ENCODE measurements at regions not wholly inside any gene's neighbourhood (a gene's known extent, or its start where the extent isn't known, plus 50 kb on each side); places are given as distances from the start of the nearest gene placed in this dataset.
"Not testable (repeated sequence)": the region's sequence is repeated elsewhere in the genome, so short reads cannot be mapped to it uniquely, and the experiment has no call there.

- FAIRE-seq (no peak), DNase-seq (ENCODE audit: insufficient read length) (no peak)
- no peak for TF ChIP-seq POLR2AphosphoS5 (IDR thresholded peaks at IDR 0.05; ENCODE audit: low read depth, low read length)
- no peak for TF ChIP-seq TAF1 (IDR thresholded peaks at IDR 0.05; ENCODE audit: borderline replicate concordance, low read depth, low read length)
- no peak for TF ChIP-seq POLR2A (IDR thresholded peaks at IDR 0.05; ENCODE audit: low read depth, low read length)
Observed at GRCh38 chr4:79197275-79198009, 128.4 kb downstream of the NAA11 start.

GRCh38 chr4:79191292-79191691 is 134.6 kb downstream of the NAA11 start:
- not testable (repeated sequence) for DNase-seq (ENCODE audit: insufficient read length); FAIRE-seq

GRCh38 chr4:79185526-79186045 is 140.3 kb downstream of the NAA11 start:
- DNase-seq (ENCODE audit: insufficient read length) (no peak), FAIRE-seq (no peak)
- no peak for TF ChIP-seq TAF1 (IDR thresholded peaks at IDR 0.05; ENCODE audit: borderline replicate concordance, low read depth, low read length)
- TF ChIP-seq POLR2A (IDR thresholded peaks at IDR 0.05; ENCODE audit: low read depth, low read length) = no peak
- no peak for TF ChIP-seq POLR2AphosphoS5 (IDR thresholded peaks at IDR 0.05; ENCODE audit: low read depth, low read length)

- no peak for TF ChIP-seq POLR2AphosphoS5 (IDR thresholded peaks at IDR 0.05; ENCODE audit: low read depth, low read length)
- FAIRE-seq (no peak), DNase-seq (ENCODE audit: insufficient read length) (no peak)
Observed at GRCh38 chr4:79184476-79184875, 141.4 kb downstream of the NAA11 start.

GRCh38 chr4:79182209-79182608 is 143.7 kb downstream of the NAA11 start:
- TF ChIP-seq POLR2AphosphoS5 (IDR thresholded peaks at IDR 0.05; ENCODE audit: low read depth, low read length) = no peak
- TF ChIP-seq POLR2A (IDR thresholded peaks at IDR 0.05; ENCODE audit: low read depth, low read length) = no peak
- TF ChIP-seq TAF1 (IDR thresholded peaks at IDR 0.05; ENCODE audit: borderline replicate concordance, low read depth, low read length) = no peak
- DNase-seq (ENCODE audit: insufficient read length) (no peak), FAIRE-seq (no peak)

GRCh38 chr4:79181190-79181589 is 144.7 kb downstream of the NAA11 start:
- FAIRE-seq = no peak

GRCh38 chr4:79178760-79179159 is 147.1 kb downstream of the NAA11 start:
- DNase-seq (ENCODE audit: insufficient read length) = no peak
- FAIRE-seq = no peak
- no peak for TF ChIP-seq POLR2A (IDR thresholded peaks at IDR 0.05; ENCODE audit: low read depth, low read length)
- TF ChIP-seq POLR2AphosphoS5 (IDR thresholded peaks at IDR 0.05; ENCODE audit: low read depth, low read length) = no peak
- no peak for TF ChIP-seq TAF1 (IDR thresholded peaks at IDR 0.05; ENCODE audit: borderline replicate concordance, low read depth, low read length)

More at GRCh38 chr4:79181190-79181589, 144.7 kb downstream of the NAA11 start:
- TF ChIP-seq POLR2AphosphoS5 (IDR thresholded peaks at IDR 0.05; ENCODE audit: low read depth, low read length) = no peak
- no peak for TF ChIP-seq TAF1 (IDR thresholded peaks at IDR 0.05; ENCODE audit: borderline replicate concordance, low read depth, low read length)
- TF ChIP-seq POLR2A (IDR thresholded peaks at IDR 0.05; ENCODE audit: low read depth, low read length) = no peak
- no peak for DNase-seq (ENCODE audit: insufficient read length)

- FAIRE-seq = no peak
- no peak for TF ChIP-seq TAF1 (IDR thresholded peaks at IDR 0.05; ENCODE audit: borderline replicate concordance, low read depth, low read length)
- TF ChIP-seq POLR2A (IDR thresholded peaks at IDR 0.05; ENCODE audit: low read depth, low read length) = no peak
- TF ChIP-seq POLR2AphosphoS5 (IDR thresholded peaks at IDR 0.05; ENCODE audit: low read depth, low read length) = no peak
- no peak for DNase-seq (ENCODE audit: insufficient read length)
Observed at GRCh38 chr4:79177388-79177787, 148.5 kb downstream of the NAA11 start.

GRCh38 chr4:79176351-79176750 is 149.5 kb downstream of the NAA11 start:
- no peak for DNase-seq (ENCODE audit: insufficient read length)
- TF ChIP-seq POLR2AphosphoS5 (IDR thresholded peaks at IDR 0.05; ENCODE audit: low read depth, low read length) (no peak), POLR2A (IDR thresholded peaks at IDR 0.05; ENCODE audit: low read depth, low read length) (no peak), TAF1 (IDR thresholded peaks at IDR 0.05; ENCODE audit: borderline replicate concordance, low read depth, low read length) (no peak)
- no peak for FAIRE-seq

GRCh38 chr4:79175716-79176115 is 150.1 kb downstream of the NAA11 start:
- no peak for TF ChIP-seq TAF1 (IDR thresholded peaks at IDR 0.05; ENCODE audit: borderline replicate concordance, low read depth, low read length)
- TF ChIP-seq POLR2A (IDR thresholded peaks at IDR 0.05; ENCODE audit: low read depth, low read length) = no peak
- DNase-seq (ENCODE audit: insufficient read length) (no peak), FAIRE-seq (no peak)

- TF ChIP-seq POLR2A (IDR thresholded peaks at IDR 0.05; ENCODE audit: low read depth, low read length) (no peak), POLR2AphosphoS5 (IDR thresholded peaks at IDR 0.05; ENCODE audit: low read depth, low read length) (no peak), TAF1 (IDR thresholded peaks at IDR 0.05; ENCODE audit: borderline replicate concordance, low read depth, low read length) (no peak)
- FAIRE-seq = no peak
- DNase-seq (ENCODE audit: insufficient read length) = no peak
Observed at GRCh38 chr4:79174490-79175252, 151.2 kb downstream of the NAA11 start.

- no peak for DNase-seq (ENCODE audit: insufficient read length)
- FAIRE-seq = peak; percentile 27
- TF ChIP-seq POLR2A (IDR thresholded peaks at IDR 0.05; ENCODE audit: low read depth, low read length) (no peak), TAF1 (IDR thresholded peaks at IDR 0.05; ENCODE audit: borderline replicate concordance, low read depth, low read length) (no peak), POLR2AphosphoS5 (IDR thresholded peaks at IDR 0.05; ENCODE audit: low read depth, low read length) (no peak)
Observed at GRCh38 chr4:79173186-79173585, 152.7 kb downstream of the NAA11 start.
